Activated CD8-positive, alpha-beta memory T cell treated with anti-CD3 and anti-CD28 coated beads, Interleukin-2, amount 50 U/mL, for 24 hours (primary cell): ENCODE measurements at regions not wholly inside any gene's neighbourhood (a gene's known extent, or its start where the extent isn't known, plus 50 kb on each side); places are given as distances from the start of the nearest gene placed in this dataset.
"Not testable (repeated sequence)": the region's sequence is repeated elsewhere in the genome, so short reads cannot be mapped to it uniquely, and the experiment has no call there.

Experiments used
- DNase-seq: peaks from one replicate; pipeline ENCODE4 v3.0.0-alpha.2; 2020; ENCODE audit errors: extremely low read depth

DNA sequence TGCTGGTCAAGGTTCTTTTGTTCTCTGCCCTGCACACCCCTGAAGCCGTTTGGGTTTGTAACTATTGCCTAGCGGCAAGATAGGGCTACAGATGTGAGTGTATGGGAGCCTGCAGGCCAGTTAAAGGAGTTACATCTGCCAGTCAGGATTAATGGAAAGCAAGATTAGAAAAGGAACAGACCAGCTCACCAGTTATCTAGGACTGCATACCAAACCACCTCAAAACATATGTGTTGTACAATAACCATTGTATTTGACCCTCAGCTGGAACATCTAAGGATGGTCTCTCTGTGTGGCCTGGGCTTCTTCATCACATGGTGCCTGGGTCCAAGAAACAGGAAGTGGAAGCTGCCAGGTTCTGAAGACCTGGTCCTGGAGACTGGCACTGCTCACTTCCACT, 52.5 kb upstream of the FBXO28 start:
- no peak for DNase-seq

DNA sequence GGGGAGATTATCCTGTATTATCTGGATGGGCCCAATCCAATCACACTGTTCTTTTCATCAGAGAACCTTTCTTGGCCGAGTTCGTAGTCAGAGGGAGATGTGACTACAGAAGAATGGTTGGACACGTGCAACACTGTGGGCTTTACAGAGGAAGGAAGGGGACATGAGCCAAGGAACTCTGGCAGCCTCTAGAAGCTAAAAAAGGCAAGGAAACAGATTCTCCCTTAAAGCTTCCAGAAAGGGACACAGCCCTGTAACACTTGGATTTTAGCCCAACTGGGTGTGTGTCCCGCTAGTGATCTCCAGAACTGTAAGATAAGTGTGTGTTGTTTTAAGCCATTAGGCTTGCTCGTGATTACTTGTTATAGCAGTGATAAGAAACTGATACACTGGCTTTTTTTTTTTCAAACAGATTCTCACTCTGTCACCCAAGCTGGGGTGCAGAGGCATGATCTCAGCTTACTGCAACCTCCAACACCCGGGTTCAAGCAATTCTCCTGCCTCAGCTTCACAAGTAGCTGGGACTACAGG, 53.9 kb upstream of the FBXO28 start:
- no peak for DNase-seq

DNA sequence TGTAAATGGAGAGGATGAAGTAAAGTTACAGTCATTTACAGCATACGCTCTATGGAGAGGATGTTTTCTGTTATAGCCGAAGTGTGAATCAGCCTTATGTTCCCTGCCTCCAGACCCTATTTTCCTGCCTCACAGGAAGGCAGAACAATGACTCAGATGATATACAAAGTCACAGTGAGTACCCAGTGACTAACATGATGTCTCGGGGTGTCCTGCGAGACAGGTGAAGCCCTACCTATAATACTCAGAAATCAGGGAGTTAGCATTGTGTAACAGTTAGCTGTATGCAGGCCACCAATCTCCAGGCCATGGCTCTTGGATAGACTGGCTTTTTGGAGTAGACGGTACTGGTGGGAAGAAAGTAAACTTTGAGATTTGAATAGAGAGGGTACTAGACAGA, 55.6 kb upstream of the FBXO28 start:
- DNase-seq = no peak

DNA sequence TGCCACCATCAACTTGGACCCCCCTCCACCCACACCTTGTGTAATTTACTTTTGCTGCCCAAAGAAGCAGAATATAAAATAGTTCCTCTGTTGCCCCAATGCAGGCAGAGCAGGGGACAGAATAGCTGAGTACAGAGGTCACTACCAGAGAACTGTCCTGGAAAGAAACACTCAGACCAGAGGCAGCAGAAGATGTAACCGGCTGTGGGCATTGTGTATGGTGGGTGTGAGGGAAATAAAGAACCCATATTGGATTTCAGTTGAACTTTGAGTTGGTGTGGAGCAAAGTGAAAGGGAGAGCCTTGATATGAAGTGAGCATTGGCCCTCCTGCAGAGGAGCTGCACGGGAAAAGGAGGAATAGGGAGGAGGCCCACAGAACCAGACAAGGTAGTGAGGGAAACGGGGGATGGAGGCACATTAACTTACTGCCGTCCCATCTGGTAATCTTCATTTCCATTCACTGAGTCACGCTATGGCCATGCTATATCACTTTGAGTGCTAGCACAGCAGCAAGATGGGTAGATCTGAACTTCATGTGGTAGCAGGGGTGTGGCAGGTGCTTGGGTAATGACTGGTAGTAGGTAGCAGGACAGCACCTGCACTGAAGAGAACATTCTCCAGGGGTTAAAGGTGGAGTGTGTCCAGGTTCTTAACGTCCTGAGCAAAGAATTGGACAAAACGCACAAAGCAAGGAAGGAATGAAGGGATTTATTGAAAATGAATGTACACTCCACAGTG, 56.3 kb upstream of the FBXO28 start:
- no peak for DNase-seq

DNA sequence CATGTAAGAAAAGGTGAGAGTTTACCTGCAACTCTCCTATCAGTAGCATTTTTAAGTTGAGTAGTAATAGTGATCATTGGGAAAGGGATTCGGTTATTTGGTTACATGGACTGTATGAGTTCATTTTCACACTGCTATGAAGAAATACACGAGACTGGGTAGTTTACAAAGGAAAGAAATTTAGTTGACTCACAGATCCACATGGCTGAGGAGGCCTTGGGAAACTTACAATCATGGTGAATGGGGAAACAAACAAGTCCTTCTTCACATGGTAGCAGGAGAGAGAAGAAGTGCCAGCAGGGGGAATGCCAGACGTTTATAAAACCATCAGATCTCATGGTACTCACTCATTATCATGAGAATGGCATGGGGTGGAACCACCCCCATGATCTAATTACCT, 59.3 kb upstream of the FBXO28 start:
- DNase-seq = no peak

DNA sequence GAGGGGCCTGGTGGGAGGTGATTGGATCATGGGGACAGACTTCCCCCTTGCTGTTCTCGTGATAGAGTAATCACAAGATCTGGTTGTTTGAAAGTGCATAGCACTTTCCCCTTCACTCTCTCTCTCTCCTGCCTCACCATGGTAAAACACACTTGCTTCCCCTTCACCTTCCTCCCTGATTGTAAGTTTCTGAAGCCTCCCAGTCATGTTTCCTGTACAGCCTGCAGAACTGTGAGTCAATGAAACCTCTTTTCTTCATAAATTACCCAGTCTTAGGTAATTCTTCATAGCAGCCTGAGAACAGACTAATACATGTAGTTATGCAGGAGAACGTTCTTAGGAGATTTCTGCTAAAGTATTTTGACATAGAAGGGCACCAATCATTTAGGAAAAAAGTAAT, 59.9 kb upstream of the FBXO28 start:
- no peak for DNase-seq

DNA sequence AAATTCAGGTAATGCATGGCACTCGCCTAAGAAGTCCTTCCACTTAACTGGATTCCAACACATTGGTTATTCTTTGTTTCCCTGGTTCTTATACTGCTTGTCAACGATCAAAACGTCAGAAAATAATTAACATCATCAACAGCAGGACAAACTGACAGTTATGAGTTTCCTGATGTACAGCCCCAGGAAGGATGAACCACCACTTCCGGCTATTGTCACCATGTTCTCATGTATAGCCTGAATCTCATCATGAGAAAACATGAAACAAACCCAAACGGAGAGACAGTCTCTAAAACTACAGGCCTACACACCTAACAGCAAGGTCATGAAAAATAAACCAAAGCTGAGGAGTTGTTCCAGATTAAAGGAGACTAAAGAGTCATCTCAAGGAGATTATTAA, 60.5 kb upstream of the FBXO28 start:
- DNase-seq = no peak

DNA sequence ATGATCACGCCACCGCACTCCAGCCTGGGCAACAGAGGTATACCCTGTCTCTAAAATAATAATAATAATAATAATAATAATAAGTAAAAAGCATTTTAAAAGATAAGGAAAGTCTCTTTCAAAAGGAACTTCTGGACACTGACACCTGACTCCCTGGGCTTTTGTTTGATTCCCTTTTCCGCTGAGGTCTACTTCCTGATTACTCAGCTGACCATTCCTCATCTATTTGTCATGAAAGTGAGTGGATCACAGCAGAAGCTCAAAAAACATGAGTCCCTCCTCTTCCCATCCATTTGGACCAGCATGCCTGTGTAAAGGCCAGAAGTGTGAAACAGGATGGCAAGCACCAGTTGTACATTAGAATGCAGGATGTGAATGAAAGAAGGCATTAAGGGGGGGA, 61.1 kb upstream of the FBXO28 start:
- no peak for DNase-seq

DNA sequence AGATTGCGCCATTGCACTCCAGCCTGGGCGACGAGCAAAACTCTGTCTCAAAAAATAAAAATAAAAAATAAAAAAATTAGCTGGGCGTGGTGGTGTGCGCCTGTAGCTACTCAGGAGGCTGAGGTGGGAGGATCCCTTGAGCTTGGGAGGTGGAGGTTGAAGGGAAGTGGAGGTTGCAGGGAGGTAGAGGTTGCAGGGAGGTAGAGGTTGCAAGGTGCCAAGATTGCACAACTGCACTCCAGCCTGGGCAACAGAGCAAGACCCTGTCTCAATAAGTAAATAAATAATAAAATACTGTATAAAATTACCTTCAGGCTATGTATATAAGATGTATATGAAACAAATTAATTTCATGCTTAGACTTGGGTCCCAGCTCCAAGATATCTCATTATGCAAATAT, 62.1 kb upstream of the FBXO28 start:
- not testable (repeated sequence) for DNase-seq

DNA sequence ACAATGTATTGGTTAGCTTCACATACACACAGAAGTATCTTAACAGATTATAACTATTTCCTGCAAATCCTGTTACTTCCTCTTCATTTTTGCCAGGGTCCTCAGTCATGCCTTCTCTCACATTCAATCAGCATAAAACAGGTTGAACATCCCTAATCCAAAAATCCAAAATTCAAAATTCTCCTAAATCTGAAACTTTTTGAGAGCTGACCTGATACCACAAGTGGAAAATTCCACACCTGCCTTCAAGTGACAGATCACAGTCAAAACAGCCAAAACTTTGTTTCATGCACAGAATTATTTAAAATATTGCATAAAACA, 62.9 kb upstream of the FBXO28 start:
- DNase-seq = no peak

DNA sequence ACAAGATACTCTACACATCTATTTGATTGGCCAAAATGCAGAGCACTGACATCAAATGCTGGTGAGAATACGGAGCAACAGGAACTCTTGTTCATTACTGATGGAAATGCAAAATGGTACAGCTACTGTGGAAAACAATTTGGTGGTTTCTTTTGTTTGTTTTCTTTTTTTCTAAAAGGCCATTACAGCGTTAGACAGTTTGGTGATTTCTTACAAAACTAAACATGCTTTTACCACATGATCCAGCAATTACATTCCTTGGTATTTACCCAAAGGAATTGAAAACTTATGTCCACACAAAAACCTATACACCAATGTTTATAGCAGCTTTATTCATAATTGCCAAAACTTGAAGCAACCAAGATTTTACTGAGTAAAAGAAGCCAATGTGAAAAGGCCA, 66.4 kb upstream of the FBXO28 start:
- DNase-seq = no peak

DNA sequence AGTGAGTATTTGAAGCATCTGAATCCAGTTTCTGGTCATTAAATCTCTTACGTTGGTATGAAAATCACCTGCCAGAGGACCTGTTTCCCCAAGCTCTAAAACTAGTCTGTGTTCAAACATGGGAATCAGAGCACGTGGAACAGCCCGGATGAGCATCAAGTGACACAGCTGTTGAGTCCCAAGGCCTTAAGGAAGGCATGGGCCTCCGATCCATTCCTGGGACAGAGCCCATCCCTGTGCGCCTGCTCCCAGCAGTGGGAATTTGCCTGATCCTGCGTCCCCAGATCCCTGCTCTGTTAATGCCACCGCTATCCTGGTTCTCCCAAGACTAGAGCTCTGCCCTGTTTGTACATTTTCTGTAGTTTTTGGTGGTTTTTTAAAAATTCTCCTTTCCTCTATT, 68.4 kb upstream of the FBXO28 start:
- no peak for DNase-seq

DNA sequence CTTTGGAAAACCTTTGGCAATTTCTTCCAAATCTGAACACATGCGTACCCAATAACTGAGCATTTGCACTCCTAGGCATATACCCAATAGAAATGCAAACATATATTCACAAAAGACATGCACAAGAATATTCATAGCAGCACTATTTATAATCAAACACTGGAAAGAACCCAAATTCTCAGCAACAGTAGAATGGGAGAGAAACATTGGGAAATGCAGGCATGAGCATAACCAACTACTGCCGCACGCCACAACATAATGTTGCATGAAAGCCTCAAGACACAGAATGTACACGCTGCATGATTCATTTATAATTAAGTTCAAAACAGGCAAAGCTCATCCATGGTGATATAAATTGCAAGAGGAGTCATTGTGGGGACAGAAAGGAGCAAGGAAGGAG, 69.5 kb upstream of the FBXO28 start:
- DNase-seq = no peak

DNA sequence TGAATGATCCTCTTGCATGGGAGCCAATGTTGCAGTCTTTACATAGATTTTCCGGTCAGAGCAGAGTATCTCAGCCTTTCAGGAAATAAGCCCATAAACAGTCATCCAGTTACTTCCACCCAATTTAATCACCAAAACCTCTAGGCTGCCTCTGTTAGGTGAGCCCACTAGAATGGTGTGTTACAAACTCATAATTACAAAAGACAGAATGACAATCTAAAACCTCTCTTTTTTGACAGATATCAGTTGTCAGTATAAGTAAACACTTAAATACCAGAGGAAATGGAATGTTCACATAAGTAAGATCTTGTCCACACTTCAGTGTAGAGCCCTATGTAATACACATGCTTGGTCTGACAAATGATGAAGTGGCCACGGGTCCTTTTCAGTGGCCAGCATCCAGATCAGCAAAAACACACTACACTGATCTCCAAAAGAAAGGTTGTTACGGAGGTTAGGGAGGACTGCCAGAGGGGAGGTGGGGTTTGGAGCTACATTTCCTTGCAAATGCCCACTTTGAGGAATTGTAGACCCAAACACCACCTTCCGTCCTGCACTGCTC, 71.3 kb upstream of the FBXO28 start:
- DNase-seq = no peak

DNA sequence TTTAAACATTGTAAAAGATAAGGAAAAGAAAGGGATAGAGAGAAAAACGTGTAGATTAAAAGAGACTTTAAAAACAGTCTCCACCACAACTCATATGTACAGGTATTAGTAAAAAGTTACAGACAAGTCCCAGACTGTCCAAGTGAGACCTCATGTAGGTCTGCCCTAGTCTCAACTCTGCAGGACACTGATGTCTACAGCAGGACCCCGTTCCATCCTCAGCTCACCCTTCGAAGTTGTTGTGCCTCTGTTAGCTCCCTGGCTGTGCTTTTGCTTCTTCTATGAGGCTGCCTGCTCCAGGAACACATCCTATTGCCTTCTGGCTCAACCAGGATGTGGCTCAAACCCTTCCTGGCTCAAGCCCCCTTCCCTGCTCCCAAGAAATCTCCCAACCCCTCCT, 72.9 kb upstream of the FBXO28 start:
- no peak for DNase-seq

DNA sequence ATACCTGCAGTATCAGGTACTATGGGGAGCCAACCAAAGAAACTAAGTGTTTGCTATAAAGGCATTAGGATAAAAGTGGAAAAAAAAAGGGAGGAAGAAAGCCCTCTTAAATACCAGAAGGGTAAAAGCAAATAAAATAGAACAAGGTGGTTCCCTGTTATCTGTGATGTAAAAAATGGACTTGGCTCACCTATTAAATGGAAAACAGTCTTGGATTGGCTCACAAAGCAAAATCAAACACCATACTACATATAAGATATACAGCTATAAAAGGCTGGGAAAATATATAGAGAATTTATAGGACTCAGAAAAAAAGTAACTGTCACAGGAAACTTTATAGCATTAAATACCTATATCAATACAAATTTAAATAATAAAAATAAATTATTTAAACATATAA, 73.5 kb upstream of the FBXO28 start:
- DNase-seq = not testable (repeated sequence)

DNA sequence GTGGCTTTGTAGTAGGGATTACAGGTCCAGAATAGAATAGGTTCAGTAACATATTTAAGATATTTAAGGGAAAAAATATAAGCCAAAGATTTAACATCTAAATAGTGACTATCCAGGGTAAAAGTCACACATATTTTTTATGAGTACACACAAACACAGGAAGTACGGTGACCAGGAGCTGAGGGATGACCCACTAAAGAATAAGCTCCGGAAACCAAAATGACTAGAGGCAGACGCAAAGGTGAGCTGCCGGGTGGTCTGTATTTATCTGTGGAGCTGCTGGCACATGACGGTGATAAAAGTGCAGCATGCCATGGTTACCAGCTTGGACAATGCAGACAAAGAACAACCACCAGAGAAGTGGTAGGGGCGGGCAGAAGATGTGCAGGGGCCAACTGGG, 73.9 kb upstream of the FBXO28 start:
- DNase-seq = not testable (repeated sequence)

DNA sequence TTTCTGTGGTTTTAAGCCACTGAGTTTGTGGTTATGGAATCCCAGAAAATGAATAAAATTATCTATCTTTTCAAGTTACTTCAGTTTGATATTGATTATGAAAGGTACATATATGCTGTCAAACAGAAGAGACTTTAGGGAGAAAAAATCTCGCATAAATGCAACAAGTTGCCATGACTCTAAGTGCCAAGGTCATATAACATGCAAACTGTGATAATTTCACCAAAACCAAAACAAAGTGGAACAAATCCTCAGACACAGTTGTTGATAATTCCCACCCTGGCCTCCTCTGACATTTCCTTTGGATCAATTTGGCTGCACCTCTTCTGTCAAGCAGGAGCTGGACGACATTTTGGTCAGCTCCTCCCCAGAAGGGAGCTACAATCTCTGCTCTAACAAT, 75.1 kb upstream of the FBXO28 start:
- DNase-seq = not testable (repeated sequence)

DNA sequence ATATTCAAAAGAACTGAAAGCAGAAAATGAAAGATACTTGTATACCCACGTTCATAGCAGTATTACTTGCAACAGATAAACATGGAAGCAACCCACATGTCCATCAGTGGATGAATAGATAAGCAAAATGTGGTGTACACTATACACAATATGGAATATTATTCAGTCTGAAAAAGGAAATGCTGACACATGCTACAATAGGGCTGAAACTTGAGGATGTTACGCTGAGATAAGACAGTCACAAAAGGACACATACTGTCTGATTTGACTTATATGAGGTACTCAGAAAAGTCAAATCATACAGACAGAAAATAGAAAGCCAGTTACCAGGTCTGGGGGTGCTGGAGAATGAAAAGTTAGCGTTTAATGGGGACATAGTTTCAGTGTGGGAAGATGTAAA, 76.5 kb upstream of the FBXO28 start:
- not testable (repeated sequence) for DNase-seq

DNA sequence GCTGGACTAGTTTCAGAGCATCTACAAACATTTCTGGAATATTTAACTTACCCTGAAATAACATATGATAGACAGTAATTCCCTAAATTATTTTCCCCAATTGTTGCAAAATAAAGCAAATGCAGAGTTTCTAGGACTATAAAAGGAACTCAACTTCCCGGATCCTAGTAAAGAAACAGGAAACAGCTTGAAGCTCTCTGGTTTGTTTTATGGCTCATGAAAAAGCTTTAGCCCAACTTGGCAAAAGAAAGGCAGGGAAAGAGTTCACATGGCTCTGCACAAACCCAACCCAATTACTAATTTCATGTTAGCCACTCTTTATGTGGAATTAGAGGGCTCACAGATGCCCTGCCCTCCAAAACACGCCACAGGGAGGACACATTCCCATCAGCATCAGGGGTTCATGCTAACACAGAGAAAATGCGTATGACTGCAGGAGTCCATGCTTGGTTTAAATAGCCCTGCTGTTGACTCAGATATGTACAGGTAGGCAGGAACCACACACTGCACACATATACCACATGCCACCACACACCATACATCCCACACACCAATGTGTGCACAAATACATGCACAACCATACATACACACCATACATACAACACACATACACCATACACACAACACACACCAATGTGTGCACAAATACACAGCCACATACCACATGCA, 81.2 kb upstream of the FBXO28 start:
- DNase-seq = not testable (repeated sequence)

DNA sequence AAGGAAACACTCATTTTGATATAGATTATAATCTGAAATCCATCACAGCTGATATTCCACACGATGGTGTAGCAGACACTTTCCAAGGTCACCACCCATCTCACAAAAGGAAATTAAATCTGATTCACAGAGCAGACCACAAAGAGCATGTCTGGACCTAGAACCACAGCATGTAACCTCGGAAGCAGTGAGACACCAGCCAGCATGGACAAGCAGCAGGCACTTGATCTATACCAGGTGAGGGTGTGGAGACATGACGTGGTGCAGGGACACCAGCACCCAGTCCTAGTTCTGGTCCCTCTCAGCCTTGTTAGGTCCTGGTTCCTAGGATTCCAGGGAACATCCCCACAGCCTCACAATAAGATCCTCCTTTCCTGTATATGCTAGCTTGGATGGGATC, 81.9 kb upstream of the FBXO28 start:
- not testable (repeated sequence) for DNase-seq

DNA sequence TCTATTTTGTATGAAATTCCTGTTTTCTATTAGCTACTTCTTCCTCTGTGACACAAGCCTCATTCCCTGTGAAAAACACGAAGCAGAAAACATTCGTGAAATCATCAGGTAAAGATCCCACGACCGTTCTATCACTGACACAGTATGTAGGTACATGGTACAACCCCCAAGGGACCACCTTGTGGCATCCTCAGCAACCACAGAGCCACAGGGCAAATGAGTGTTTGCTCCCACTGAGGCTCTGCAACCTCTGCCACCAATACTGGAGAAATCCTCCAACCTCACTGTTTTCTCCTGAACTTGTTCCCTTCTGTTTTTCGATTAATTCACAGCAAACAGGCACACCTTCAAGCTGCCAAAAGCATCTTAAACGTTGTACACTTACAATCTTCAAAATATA, 83.7 kb upstream of the FBXO28 start:
- DNase-seq = not testable (repeated sequence)

DNA sequence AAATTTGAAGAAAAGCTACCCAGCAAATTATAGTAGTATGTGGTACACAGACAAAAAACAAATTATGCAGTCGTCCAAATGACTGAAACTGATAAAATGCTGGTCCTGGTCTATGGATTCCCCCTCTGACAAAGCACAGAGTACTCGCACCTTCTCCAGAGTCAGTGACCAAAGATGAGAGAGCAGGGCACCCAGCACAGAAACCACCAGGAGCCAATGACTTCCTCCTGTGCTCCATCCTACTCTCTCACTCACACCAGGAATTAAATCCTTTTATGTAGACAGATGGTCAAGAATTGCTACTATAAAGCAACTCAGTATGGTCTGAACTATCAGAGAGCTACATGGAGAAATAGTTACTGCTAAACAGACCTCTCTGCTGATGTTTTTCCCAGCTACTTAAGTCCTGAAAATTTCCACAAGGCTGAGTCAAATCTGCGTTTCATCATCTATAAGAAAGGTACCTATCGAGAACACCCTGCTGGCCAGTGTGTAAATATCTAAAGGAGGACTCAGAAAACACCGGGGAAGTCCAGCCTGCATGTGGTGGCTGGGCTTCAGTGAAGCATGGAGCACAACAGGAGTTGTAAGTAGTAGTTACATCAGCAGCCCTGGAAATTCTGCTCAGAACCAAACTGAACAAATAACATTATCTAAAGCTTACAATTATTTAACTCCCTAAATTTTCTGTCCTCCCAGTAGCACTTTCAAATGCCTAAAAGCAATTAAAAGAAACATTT, 84.5 kb upstream of the FBXO28 start:
- not testable (repeated sequence) for DNase-seq
